ENCODE measurements at regions not wholly inside any gene's neighbourhood (a gene's known extent, or its start where the extent isn't known, plus 50 kb on each side); places are given as distances from the start of the nearest gene placed in this dataset.

DNA sequence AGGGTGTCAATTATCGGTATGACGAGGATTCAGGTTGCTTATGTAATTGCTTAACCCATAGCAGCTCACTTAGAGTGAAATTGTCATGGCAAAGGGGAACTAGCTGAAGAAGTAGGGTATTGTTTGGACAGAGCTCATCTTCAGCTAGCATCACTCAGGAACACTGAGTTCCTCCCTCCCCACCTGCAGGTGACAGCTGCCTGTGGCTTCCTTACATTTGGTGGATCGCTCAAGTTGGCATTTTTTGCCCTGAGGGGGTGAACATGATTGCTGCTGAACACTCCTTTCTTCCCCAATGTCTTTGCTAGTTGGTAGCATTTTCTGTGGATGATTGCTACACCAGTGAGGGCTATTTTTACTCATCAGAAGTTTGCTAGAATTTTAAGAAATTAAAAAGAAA lies 86.7 kb upstream of the THUMPD2 start:
- TF ChIP-seq, protein P1, sequence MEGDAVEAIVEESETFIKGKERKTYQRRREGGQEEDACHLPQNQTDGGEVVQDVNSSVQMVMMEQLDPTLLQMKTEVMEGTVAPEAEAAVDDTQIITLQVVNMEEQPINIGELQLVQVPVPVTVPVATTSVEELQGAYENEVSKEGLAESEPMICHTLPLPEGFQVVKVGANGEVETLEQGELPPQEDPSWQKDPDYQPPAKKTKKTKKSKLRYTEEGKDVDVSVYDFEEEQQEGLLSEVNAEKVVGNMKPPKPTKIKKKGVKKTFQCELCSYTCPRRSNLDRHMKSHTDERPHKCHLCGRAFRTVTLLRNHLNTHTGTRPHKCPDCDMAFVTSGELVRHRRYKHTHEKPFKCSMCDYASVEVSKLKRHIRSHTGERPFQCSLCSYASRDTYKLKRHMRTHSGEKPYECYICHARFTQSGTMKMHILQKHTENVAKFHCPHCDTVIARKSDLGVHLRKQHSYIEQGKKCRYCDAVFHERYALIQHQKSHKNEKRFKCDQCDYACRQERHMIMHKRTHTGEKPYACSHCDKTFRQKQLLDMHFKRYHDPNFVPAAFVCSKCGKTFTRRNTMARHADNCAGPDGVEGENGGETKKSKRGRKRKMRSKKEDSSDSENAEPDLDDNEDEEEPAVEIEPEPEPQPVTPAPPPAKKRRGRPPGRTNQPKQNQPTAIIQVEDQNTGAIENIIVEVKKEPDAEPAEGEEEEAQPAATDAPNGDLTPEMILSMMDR (CRISPR knock-in tag; IDR thresholded peaks at IDR 0.05), result no peak
- TF ChIP-seq EZH2 (conservative IDR thresholded peaks at IDR 0.05; ENCODE audit: low read depth, low read length) (no peak), ZNF879 (CRISPR knock-in tag; IDR thresholded peaks at IDR 0.05) (no peak), HNRNPL (IDR thresholded peaks at IDR 0.05; ENCODE audit: low read depth, low read length) (no peak), ZFP62 (CRISPR knock-in tag; IDR thresholded peaks at IDR 0.05) (no peak), ZBTB1 (CRISPR knock-in tag; IDR thresholded peaks at IDR 0.05; ENCODE audit: borderline replicate concordance) (no peak), ZNF382 (CRISPR knock-in tag; IDR thresholded peaks at IDR 0.05; ENCODE audit: borderline replicate concordance) (no peak), NR1H2 (CRISPR knock-in tag; IDR thresholded peaks at IDR 0.05; ENCODE audit: borderline replicate concordance, low read depth) (no peak), BATF2 (CRISPR knock-in tag; IDR thresholded peaks at IDR 0.05) (no peak)
- TF ChIP-seq, protein P2, sequence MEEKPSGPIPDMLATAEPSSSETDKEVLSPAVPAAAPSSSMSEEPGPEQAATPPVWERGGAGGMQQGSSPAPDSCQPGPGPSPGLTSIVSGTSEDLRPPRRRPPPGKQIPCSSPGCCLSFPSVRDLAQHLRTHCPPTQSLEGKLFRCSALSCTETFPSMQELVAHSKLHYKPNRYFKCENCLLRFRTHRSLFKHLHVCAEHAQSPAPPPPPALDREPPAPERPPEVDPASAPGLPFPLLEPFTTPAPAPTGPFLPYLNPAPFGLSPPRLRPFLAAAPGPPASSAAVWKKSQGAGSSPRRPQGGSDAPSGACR (CRISPR knock-in tag; IDR thresholded peaks at IDR 0.05), result no peak
- TF ChIP-seq, protein P3, sequence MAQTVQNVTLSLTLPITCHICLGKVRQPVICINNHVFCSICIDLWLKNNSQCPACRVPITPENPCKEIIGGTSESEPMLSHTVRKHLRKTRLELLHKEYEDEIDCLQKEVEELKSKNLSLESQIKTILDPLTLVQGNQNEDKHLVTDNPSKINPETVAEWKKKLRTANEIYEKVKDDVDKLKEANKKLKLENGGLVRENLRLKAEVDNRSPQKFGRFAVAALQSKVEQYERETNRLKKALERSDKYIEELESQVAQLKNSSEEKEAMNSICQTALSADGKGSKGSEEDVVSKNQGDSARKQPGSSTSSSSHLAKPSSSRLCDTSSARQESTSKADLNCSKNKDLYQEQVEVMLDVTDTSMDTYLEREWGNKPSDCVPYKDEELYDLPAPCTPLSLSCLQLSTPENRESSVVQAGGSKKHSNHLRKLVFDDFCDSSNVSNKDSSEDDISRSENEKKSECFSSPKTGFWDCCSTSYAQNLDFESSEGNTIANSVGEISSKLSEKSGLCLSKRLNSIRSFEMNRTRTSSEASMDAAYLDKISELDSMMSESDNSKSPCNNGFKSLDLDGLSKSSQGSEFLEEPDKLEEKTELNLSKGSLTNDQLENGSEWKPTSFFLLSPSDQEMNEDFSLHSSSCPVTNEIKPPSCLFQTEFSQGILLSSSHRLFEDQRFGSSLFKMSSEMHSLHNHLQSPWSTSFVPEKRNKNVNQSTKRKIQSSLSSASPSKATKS (CRISPR knock-in tag; IDR thresholded peaks at IDR 0.05), result no peak

All from HepG2 (cell line).